ENCODE measurements at regions not wholly inside any gene's neighbourhood (a gene's known extent, or its start where the extent isn't known, plus 50 kb on each side); places are given as distances from the start of the nearest gene placed in this dataset.

GRCh38 chr2:220899492-220899891 lies 672.6 kb downstream of the EPHA4 start:
- TF ChIP-seq CTCF (conservative IDR thresholded peaks at IDR 0.05; ENCODE audit: low read depth, low read length): no peak

GRCh38 chr2:220904015-220904414 lies 668.1 kb downstream of the EPHA4 start:
- TF ChIP-seq CTCF (conservative IDR thresholded peaks at IDR 0.05; ENCODE audit: low read depth, low read length): no peak
- DNase-seq (ENCODE audit: low read depth): no peak
- no peak overlapping the region for H3K4me3 ChIP-seq (ENCODE audit: low read depth, low read length)

More at GRCh38 chr2:220899492-220899891, 672.6 kb downstream of the EPHA4 start:
- no peak overlapping the region for H3K4me3 ChIP-seq (ENCODE audit: low read depth, low read length)
- no peak for DNase-seq (ENCODE audit: low read depth)

GRCh38 chr2:220913384-220913783 lies 658.7 kb downstream of the EPHA4 start:
- TF ChIP-seq CTCF (conservative IDR thresholded peaks at IDR 0.05; ENCODE audit: low read depth, low read length): no peak
- DNase-seq (ENCODE audit: low read depth): no peak
- no peak overlapping the region for H3K4me3 ChIP-seq (ENCODE audit: low read depth, low read length)

GRCh38 chr2:220915092-220915623 lies 656.9 kb downstream of the EPHA4 start:
- H3K4me3 ChIP-seq (ENCODE audit: low read depth, low read length): no peak overlapping the region
- TF ChIP-seq CTCF (conservative IDR thresholded peaks at IDR 0.05; ENCODE audit: low read depth, low read length): no peak
- DNase-seq (ENCODE audit: low read depth): no peak

- no peak for TF ChIP-seq CTCF (conservative IDR thresholded peaks at IDR 0.05; ENCODE audit: low read depth, low read length)
- no peak for DNase-seq (ENCODE audit: low read depth)
- H3K4me3 ChIP-seq (ENCODE audit: low read depth, low read length): no peak overlapping the region
Observed at GRCh38 chr2:220916931-220917330, 655.2 kb downstream of the EPHA4 start.

GRCh38 chr2:220930271-220931076 lies 641.6 kb downstream of the EPHA4 start:
- no peak for TF ChIP-seq CTCF (conservative IDR thresholded peaks at IDR 0.05; ENCODE audit: low read depth, low read length)
- H3K4me3 ChIP-seq (ENCODE audit: low read depth, low read length): no peak overlapping the region
- no peak for DNase-seq (ENCODE audit: low read depth)

- no peak overlapping the region for H3K4me3 ChIP-seq (ENCODE audit: low read depth, low read length)
- TF ChIP-seq CTCF (conservative IDR thresholded peaks at IDR 0.05; ENCODE audit: low read depth, low read length): no peak
- DNase-seq (ENCODE audit: low read depth): no peak
Observed at GRCh38 chr2:220931491-220931890, 640.6 kb downstream of the EPHA4 start.
